Right atrium auricular region (tissue), 2 donors: ENCODE measurements at regions not wholly inside any gene's neighbourhood (a gene's known extent, or its start where the extent isn't known, plus 50 kb on each side); places are given as distances from the start of the nearest gene placed in this dataset.

Source experiments
- DNase-seq: peaks from one replicate; pipeline ENCODE4 v3.0.0-alpha.2; 2019; ENCODE audit warnings: low spot score
- H3K27ac ChIP-seq, 2 donors: fragments of 200-600 bp; sonication (generic); 1 replicate in 1 of 2; 2 replicates in 1 of 2; pipeline ENCODE4 v1.5.1; 2016 to 2019
- H3K27me3 ChIP-seq, 2 donors: fragments of 200-600 bp; sonication (generic); one replicate each; pipeline versions ENCODE4 v1.5.1 to v1.6.0; 2017 to 2019
- H3K36me3 ChIP-seq: fragments of 200-600 bp; sonication (generic); one replicate; pipeline ENCODE4 v1.5.1; 2016
- H3K4me1 ChIP-seq, 2 donors: fragments of 200-600 bp; sonication (generic); one replicate each; pipeline versions ENCODE4 v1.5.1 to v1.6.0; 2017 to 2019
- H3K4me3 ChIP-seq, 2 donors: fragments of 200-600 bp; sonication (generic); 1 replicate in 1 of 2; 2 replicates in 1 of 2; pipeline ENCODE4 v1.5.1; 2017 to 2019; ENCODE audit warnings: mild to moderate bottlenecking in 1 of 2, moderate library complexity in 1 of 2
- H3K9me3 ChIP-seq, 2 donors: fragments of 200-600 bp; sonication (generic); one replicate each; pipeline ENCODE4 v1.5.1; 2019
- CTCF ChIP-seq, 2 donors: fragments of 200-600 bp; sonication (generic); IDR thresholded peaks; one replicate each; pipeline ENCODE4 v1.5.1; 2019; ENCODE audit warnings: antibody characterized with exemption in 2 of 2

GRCh38 chr7:52507546-52508255 is 527.7 kb upstream of the POM121L12 start:
- no peaks in the 10 kb centered on the region for H3K9me3 ChIP-seq
- no peak for DNase-seq
- H3K27me3 ChIP-seq: no peaks in the 10 kb centered on the region
- no peak for TF ChIP-seq CTCF (IDR thresholded peaks at IDR 0.05)
- H3K27ac ChIP-seq: no peak overlapping the region
- no peaks in the 10 kb centered on the region for H3K4me1 ChIP-seq
- no peaks in the 10 kb centered on the region for H3K36me3 ChIP-seq
- H3K4me3 ChIP-seq: no peak overlapping the region

- Histone ChIP-seq H3K27me3 (no peaks in the 10 kb centered on the region), H3K4me1 (no peaks in the 10 kb centered on the region), H3K27ac (no peak overlapping the region), H3K4me3 (no peak overlapping the region), H3K36me3 (no peaks in the 10 kb centered on the region), H3K9me3 (no peaks in the 10 kb centered on the region)
- no peak for DNase-seq
- no peak for TF ChIP-seq CTCF (IDR thresholded peaks at IDR 0.05)
These were observed 529.1 kb upstream of the POM121L12 start for GRCh38 chr7:52506325-52506724.

GRCh38 chr7:52504561-52504960 is 530.9 kb upstream of the POM121L12 start:
- H3K9me3 ChIP-seq: no peaks in the 10 kb centered on the region
- no peak overlapping the region for H3K4me3 ChIP-seq
- DNase-seq: no peak
- H3K4me1 ChIP-seq: no peaks in the 10 kb centered on the region
- H3K27me3 ChIP-seq: no peaks in the 10 kb centered on the region
- no peaks in the 10 kb centered on the region for H3K36me3 ChIP-seq
- TF ChIP-seq CTCF (IDR thresholded peaks at IDR 0.05): no peak
- no peak overlapping the region for H3K27ac ChIP-seq

- no peak overlapping the region for H3K4me3 ChIP-seq
- H3K27ac ChIP-seq: no peak overlapping the region
- no peaks in the 10 kb centered on the region for H3K27me3 ChIP-seq
- TF ChIP-seq CTCF (IDR thresholded peaks at IDR 0.05): no peak
- no peaks in the 10 kb centered on the region for H3K9me3 ChIP-seq
- no peaks in the 10 kb centered on the region for H3K36me3 ChIP-seq
- H3K4me1 ChIP-seq: no peaks in the 10 kb centered on the region
- no peak for DNase-seq
These were observed 533.2 kb upstream of the POM121L12 start for GRCh38 chr7:52502281-52502680.

GRCh38 chr7:52501696-52502095 is 533.7 kb upstream of the POM121L12 start:
- no peaks in the 10 kb centered on the region for H3K4me1 ChIP-seq
- no peak for DNase-seq
- no peak overlapping the region for H3K4me3 ChIP-seq
- no peaks in the 10 kb centered on the region for H3K27me3 ChIP-seq
- no peaks in the 10 kb centered on the region for H3K9me3 ChIP-seq
- TF ChIP-seq CTCF (IDR thresholded peaks at IDR 0.05): no peak
- no peak overlapping the region for H3K27ac ChIP-seq
- H3K36me3 ChIP-seq: no peaks in the 10 kb centered on the region

- no peak for TF ChIP-seq CTCF (IDR thresholded peaks at IDR 0.05)
- Histone ChIP-seq H3K4me1 (no peaks in the 10 kb centered on the region), H3K9me3 (no peaks in the 10 kb centered on the region), H3K36me3 (no peaks in the 10 kb centered on the region), H3K27me3 (no peaks in the 10 kb centered on the region), H3K27ac (no peak overlapping the region), H3K4me3 (no peak overlapping the region)
- DNase-seq: no peak
These were observed 534.6 kb upstream of the POM121L12 start for GRCh38 chr7:52500841-52501240.
